Loucy (cell line): ENCODE measurements at regions not wholly inside any gene's neighbourhood (a gene's known extent, or its start where the extent isn't known, plus 50 kb on each side); places are given as distances from the start of the nearest gene placed in this dataset.
A peak's percentile ranks its signal among the peaks of the same experiment; 100 is the strongest.

Experiments used
- H2AFZ ChIP-seq: fragments of 200-600 bp; sonication (generic); 2 replicates; pipeline ENCODE4 v1.6.0; 2016; ENCODE audit warnings: antibody characterized with exemption, mild to moderate bottlenecking, low read length, moderate library complexity
- H3F3A ChIP-seq: fragments of 200-600 bp; 2 replicates; pipeline ENCODE4 v1.6.0; 2016; ENCODE audit warnings: antibody characterized with exemption, low read depth, mild to moderate bottlenecking
- H3K27me3 ChIP-seq: fragments of 200-600 bp; sonication (generic); 2 replicates; pipeline ENCODE4 v1.6.1; 2014; ENCODE audit warnings: low read length, mild to moderate bottlenecking; ENCODE audit not compliant: insufficient read depth, poor library complexity, severe bottlenecking
- H3K36me3 ChIP-seq: fragments of 200-600 bp; sonication (generic); 2 replicates; pipeline ENCODE4 v1.6.1; 2016; ENCODE audit warnings: low read length; ENCODE audit not compliant: insufficient read depth
- H3K4me1 ChIP-seq: fragments of 200-600 bp; sonication (generic); 2 replicates; pipeline ENCODE4 v1.5.1; 2014; ENCODE audit warnings: low read length, mild to moderate bottlenecking; ENCODE audit not compliant: insufficient read depth, poor library complexity, severe bottlenecking
- H3K4me2 ChIP-seq: fragments of 200-600 bp; sonication (generic); 2 replicates; pipeline ENCODE4 v1.6.0; 2014; ENCODE audit warnings: antibody characterized with exemption, low read length, low read depth, mild to moderate bottlenecking; ENCODE audit not compliant: poor library complexity, severe bottlenecking
- H3K4me3 ChIP-seq: fragments of 200-600 bp; sonication (generic); 2 replicates; pipeline ENCODE4 v1.5.1; 2014; ENCODE audit warnings: low read length, mild to moderate bottlenecking, mixed read lengths; ENCODE audit not compliant: poor library complexity, severe bottlenecking
- H3K79me2 ChIP-seq: fragments of 200-600 bp; sonication (generic); 2 replicates; pipeline ENCODE4 v1.6.1; 2014; ENCODE audit warnings: low read length; ENCODE audit not compliant: insufficient read depth
- H3K9ac ChIP-seq: fragments of 200-600 bp; sonication (generic); 2 replicates; pipeline ENCODE4 v1.6.0; 2014; ENCODE audit warnings: mild to moderate bottlenecking, low read depth, low read length, moderate library complexity; ENCODE audit not compliant: poor library complexity, severe bottlenecking
- H3K9me2 ChIP-seq: fragments of 200-600 bp; sonication (generic); replicated peaks from 2 replicates; pipeline ENCODE4 v1.6.1; 2016; ENCODE audit warnings: low read depth, low read length, mixed read lengths
- H3K9me3 ChIP-seq: fragments of 200-600 bp; sonication (generic); 2 replicates; pipeline ENCODE4 v1.6.1; 2014; ENCODE audit warnings: mild to moderate bottlenecking, antibody characterized with exemption, low read length, low read depth; ENCODE audit not compliant: insufficient read depth
- H4K20me1 ChIP-seq: fragments of 200-600 bp; sonication (generic); 2 replicates; pipeline ENCODE4 v1.6.0; 2014; ENCODE audit warnings: antibody characterized with exemption, low read length, mild to moderate bottlenecking; ENCODE audit not compliant: insufficient read depth, poor library complexity, severe bottlenecking
- EZH2phosphoT487 ChIP-seq: fragments of 200-600 bp; IDR thresholded peaks from 2 replicates; pipeline ENCODE4 v1.6.1; 2018; ENCODE audit warnings: antibody characterized with exemption, mild to moderate bottlenecking, moderate library complexity, borderline replicate concordance
- TF ChIP-seq, protein P1 (sequence below): fragments of 200-600 bp; sonication (generic); conservative IDR thresholded peaks from 2 replicates; pipeline ENCODE4 v1.5.1; 2014; ENCODE audit warnings: mild to moderate bottlenecking, antibody characterized with exemption, low read length

DNA sequence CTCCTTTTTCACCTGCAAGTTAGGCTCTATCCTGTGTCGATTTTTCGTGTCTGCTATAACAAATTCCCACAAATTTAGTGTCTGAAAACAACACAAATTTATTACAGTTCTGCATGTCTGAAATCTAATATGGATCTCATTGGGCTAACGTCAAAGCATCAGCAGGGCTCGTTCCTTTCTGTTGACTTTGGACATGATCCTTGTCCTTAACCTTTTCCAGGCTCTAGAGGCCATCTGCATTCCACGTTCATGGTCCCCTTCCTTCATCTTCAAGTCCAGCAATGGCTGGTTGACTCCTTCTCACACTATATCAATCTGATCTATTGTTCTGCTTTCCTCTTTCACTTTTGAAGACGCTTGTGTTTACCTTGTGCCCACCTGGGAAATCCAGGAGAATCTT lies 165.7 kb upstream of the RARB start:
- H3K4me1 ChIP-seq, result peaks cover 20% of the 10 kb centered on the region
- H3K27me3 ChIP-seq, result no peaks in the 10 kb centered on the region
- no peaks in the 10 kb centered on the region for H4K20me1 ChIP-seq
- no peaks in the 10 kb centered on the region for H3K79me2 ChIP-seq
- no peaks in the 10 kb centered on the region for H3K9me3 ChIP-seq
- no peaks in the 10 kb centered on the region for H3K36me3 ChIP-seq
- no peak overlapping the region for H3K4me2 ChIP-seq
- no peak overlapping the region for H3K4me3 ChIP-seq
- TF ChIP-seq, protein P1, sequence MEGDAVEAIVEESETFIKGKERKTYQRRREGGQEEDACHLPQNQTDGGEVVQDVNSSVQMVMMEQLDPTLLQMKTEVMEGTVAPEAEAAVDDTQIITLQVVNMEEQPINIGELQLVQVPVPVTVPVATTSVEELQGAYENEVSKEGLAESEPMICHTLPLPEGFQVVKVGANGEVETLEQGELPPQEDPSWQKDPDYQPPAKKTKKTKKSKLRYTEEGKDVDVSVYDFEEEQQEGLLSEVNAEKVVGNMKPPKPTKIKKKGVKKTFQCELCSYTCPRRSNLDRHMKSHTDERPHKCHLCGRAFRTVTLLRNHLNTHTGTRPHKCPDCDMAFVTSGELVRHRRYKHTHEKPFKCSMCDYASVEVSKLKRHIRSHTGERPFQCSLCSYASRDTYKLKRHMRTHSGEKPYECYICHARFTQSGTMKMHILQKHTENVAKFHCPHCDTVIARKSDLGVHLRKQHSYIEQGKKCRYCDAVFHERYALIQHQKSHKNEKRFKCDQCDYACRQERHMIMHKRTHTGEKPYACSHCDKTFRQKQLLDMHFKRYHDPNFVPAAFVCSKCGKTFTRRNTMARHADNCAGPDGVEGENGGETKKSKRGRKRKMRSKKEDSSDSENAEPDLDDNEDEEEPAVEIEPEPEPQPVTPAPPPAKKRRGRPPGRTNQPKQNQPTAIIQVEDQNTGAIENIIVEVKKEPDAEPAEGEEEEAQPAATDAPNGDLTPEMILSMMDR, result no peak
- TF ChIP-seq EZH2phosphoT487, result no peak
- no peaks in the 10 kb centered on the region for H3K9me2 ChIP-seq
- H3F3A ChIP-seq, result no peaks in the 10 kb centered on the region
- H2AFZ ChIP-seq, result no peak overlapping the region
- no peak overlapping the region for H3K9ac ChIP-seq

DNA sequence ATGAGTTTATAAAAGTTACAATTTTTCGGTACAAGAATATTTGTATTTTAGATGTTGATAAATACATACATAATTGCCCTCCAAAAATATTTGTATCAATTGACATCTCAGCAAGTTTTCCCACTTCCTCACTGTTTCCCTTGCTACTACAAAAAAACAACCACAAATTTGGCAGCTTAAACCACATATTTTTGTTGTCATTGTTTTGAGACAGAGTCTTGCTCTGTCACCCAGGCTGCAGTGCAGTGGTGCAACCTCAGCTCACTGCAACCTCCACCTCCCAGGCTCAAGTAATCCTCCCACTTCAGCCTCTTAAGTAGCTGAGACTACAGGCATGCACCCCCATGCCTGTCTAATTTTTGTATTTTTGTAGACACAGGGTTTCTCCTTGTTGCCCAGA lies 162.8 kb upstream of the RARB start:
- Histone ChIP-seq H3K4me3 (no peak overlapping the region), H3K9me3 (no peaks in the 10 kb centered on the region), H2AFZ (no peak overlapping the region), H3K9ac (no peak overlapping the region), H3K36me3 (no peaks in the 10 kb centered on the region), H4K20me1 (no peaks in the 10 kb centered on the region), H3K27me3 (no peaks in the 10 kb centered on the region), H3K9me2 (no peaks in the 10 kb centered on the region), H3K4me2 (peak overlapping the region; percentile 8), H3K79me2 (no peaks in the 10 kb centered on the region), H3K4me1 (peaks cover 20% of the 10 kb centered on the region), H3F3A (no peaks in the 10 kb centered on the region)
- TF ChIP-seq, protein P1, result no peak
- no peak for TF ChIP-seq EZH2phosphoT487

DNA sequence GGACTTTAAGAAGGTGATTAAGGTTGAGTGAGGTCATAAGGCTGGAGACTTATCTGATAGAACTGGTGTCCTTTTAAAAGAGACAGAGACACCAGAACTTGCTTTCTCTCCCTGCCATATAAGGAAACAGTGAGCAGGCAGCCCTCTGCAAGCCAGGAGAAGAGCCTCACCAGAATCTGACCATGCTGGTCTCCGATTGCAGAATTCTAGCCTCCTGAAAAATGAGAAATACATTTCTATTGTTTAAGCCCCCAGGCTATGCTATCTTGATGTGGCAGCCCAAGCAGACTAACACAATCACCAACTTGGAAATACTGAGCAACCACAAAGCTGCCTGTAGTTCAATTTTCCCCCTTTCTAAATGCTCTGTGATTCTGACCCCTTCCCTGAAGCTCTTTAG lies 161.4 kb upstream of the RARB start:
- no peaks in the 10 kb centered on the region for H3F3A ChIP-seq
- no peak overlapping the region for H3K4me2 ChIP-seq
- no peaks in the 10 kb centered on the region for H3K27me3 ChIP-seq
- no peaks in the 10 kb centered on the region for H3K9me3 ChIP-seq
- no peak overlapping the region for H3K9ac ChIP-seq
- peaks cover 20% of the 10 kb centered on the region for H3K4me1 ChIP-seq
- H3K4me3 ChIP-seq, result no peak overlapping the region
- H3K79me2 ChIP-seq, result no peaks in the 10 kb centered on the region
- peak overlapping the region; percentile 19; the same call in 1 of the 2 replicates for H2AFZ ChIP-seq
- H3K36me3 ChIP-seq, result no peaks in the 10 kb centered on the region
- TF ChIP-seq EZH2phosphoT487, result no peak
- TF ChIP-seq, protein P1, result no peak
- H4K20me1 ChIP-seq, result no peaks in the 10 kb centered on the region
- no peaks in the 10 kb centered on the region for H3K9me2 ChIP-seq
